ENCODE measurements at regions not wholly inside any gene's neighbourhood (a gene's known extent, or its start where the extent isn't known, plus 50 kb on each side); places are given as distances from the start of the nearest gene placed in this dataset.
A peak's percentile ranks its signal among the peaks of the same experiment; 100 is the strongest.

- no peaks in the 10 kb centered on the region for H3K23me2 ChIP-seq (ENCODE audit: insufficient read length, low read depth, low read length, poor library complexity, severe bottlenecking)
- no peaks in the 10 kb centered on the region for H4K20me1 ChIP-seq (ENCODE audit: control insufficient read depth, insufficient read depth, insufficient read length)
- H3K27me3 ChIP-seq (ENCODE audit: insufficient read depth, low read length), result no peaks in the 10 kb centered on the region
- TF ChIP-seq CTCF (conservative IDR thresholded peaks at IDR 0.05), result no peak
- no peak overlapping the region for H3K23ac ChIP-seq (ENCODE audit: insufficient read length, low read depth, low read length)
- Mint-ChIP-seq H3K36me3 (ENCODE audit: insufficient read depth in 1 of 3, low read depth in 3 of 3) (peaks cover 2 to 16% (median 7%) of the 10 kb centered on the region in 3 experiments; a peak in 6 of 7 replicates), H3K27me3 (ENCODE audit: low read depth) (peaks cover 15% of the 10 kb centered on the region), H3K4me1 (no peaks in the 10 kb centered on the region), H3K9me3 (peaks cover 13 to 25% of the 10 kb centered on the region in 2 experiments), H3K4me3 (no peak overlapping the region), H3K27ac (no peak overlapping the region)
- no peak overlapping the region for H3K14ac ChIP-seq (ENCODE audit: insufficient read depth, low read length)
- H2BK15ac ChIP-seq (ENCODE audit: low read depth, low read length), result no peak overlapping the region
- no peak overlapping the region for H3K56ac ChIP-seq (ENCODE audit: insufficient read length, low read depth, low read length)
- DNase-seq, result no peak
- H3K79me1 ChIP-seq (ENCODE audit: insufficient read depth, low read depth, low read length, poor library complexity, severe bottlenecking), result no peaks in the 10 kb centered on the region
- no peak overlapping the region for H2BK5ac ChIP-seq (ENCODE audit: insufficient read length, low read length)
- no peak overlapping the region for H3K4ac ChIP-seq (ENCODE audit: low read depth, low read length)
- H3T11ph ChIP-seq (ENCODE audit: low read length), result no peak overlapping the region
- H4K5ac ChIP-seq (ENCODE audit: insufficient read length, low read depth, low read length), result no peak overlapping the region
- peaks cover 6% of the 10 kb centered on the region for H3K9me3 ChIP-seq (ENCODE audit: control insufficient read depth, low read depth, low read length)
- no peaks in the 10 kb centered on the region for H3K4me1 ChIP-seq (ENCODE audit: insufficient read depth, low read length)
- H3K4me2 ChIP-seq (ENCODE audit: insufficient read depth, insufficient read length, low read length), result no peak overlapping the region
- H4K91ac ChIP-seq (ENCODE audit: insufficient read length, low read depth, low read length), result no peak overlapping the region
- no peaks in the 10 kb centered on the region for H3K79me2 ChIP-seq (ENCODE audit: insufficient read depth, low read length)
- no peak overlapping the region for H2AFZ ChIP-seq (ENCODE audit: low read length)
- no peak overlapping the region for H2BK20ac ChIP-seq (ENCODE audit: low read depth, low read length, poor library complexity, severe bottlenecking)
- H3K18ac ChIP-seq (ENCODE audit: insufficient read length, low read depth, low read length), result peak overlapping the region; percentile 17
- H4K8ac ChIP-seq (replicated peaks; ENCODE audit: insufficient read length, low read depth, low read length), result no peak overlapping the region
- no peak overlapping the region for H3K27ac ChIP-seq (ENCODE audit: insufficient read length, low read depth, low read length)
- H2BK12ac ChIP-seq (ENCODE audit: insufficient read length, low read depth, low read length), result no peak overlapping the region
- no peak overlapping the region for H2BK120ac ChIP-seq (ENCODE audit: low read depth, low read length, poor library complexity, severe bottlenecking)
- H2AK5ac ChIP-seq (ENCODE audit: insufficient read length, low read length), result no peak overlapping the region
- no CpG with 5 or more reads among the region's 44 CpGs for WGBS (ENCODE audit: extremely low coverage, insufficient read length, low lambda C conversion rate)
- H3K9ac ChIP-seq (ENCODE audit: extremely low read depth, insufficient read length, low read length), result no peak overlapping the region
Measured at GRCh38 chr1:38708701-38709258, 150.8 kb downstream of the RRAGC start.

Measured in H9 (cell line).